ENCODE measurements at regions not wholly inside any gene's neighbourhood (a gene's known extent, or its start where the extent isn't known, plus 50 kb on each side); places are given as distances from the start of the nearest gene placed in this dataset.

GRCh38 chr7:116377721-116378120, 121.8 kb upstream of the CAV2 start:
- H3K27me3 Mint-ChIP-seq = no peaks in the 10 kb centered on the region
- DNase-seq (ENCODE audit: low spot score, unreplicated experiment) = no peak
- TF ChIP-seq CTCF (IDR thresholded peaks at IDR 0.05; ENCODE audit: unreplicated experiment) = no peak
- peaks cover 7% of the 10 kb centered on the region for H3K9me3 Mint-ChIP-seq (ENCODE audit: low read depth)
- H3K27ac Mint-ChIP-seq = no peak overlapping the region
- H3K4me3 Mint-ChIP-seq (ENCODE audit: low read depth) = no peak overlapping the region
- no peaks in the 10 kb centered on the region for H3K36me3 Mint-ChIP-seq (ENCODE audit: insufficient read depth)
- no peaks in the 10 kb centered on the region for H3K4me1 Mint-ChIP-seq (ENCODE audit: low read depth)

- H3K27ac Mint-ChIP-seq = no peak overlapping the region
- H3K36me3 Mint-ChIP-seq (ENCODE audit: insufficient read depth) = no peaks in the 10 kb centered on the region
- H3K9me3 Mint-ChIP-seq (ENCODE audit: low read depth) = peaks cover 2% of the 10 kb centered on the region
- no peak overlapping the region for H3K4me3 Mint-ChIP-seq (ENCODE audit: low read depth)
- no peak for TF ChIP-seq CTCF (IDR thresholded peaks at IDR 0.05; ENCODE audit: unreplicated experiment)
- no peak for DNase-seq (ENCODE audit: low spot score, unreplicated experiment)
- H3K27me3 Mint-ChIP-seq = no peaks in the 10 kb centered on the region
- H3K4me1 Mint-ChIP-seq (ENCODE audit: low read depth) = peaks cover 6% of the 10 kb centered on the region
Observed at GRCh38 chr7:116380025-116380424, 119.5 kb upstream of the CAV2 start.

- DNase-seq (ENCODE audit: low spot score, unreplicated experiment) = no peak
- Mint-ChIP-seq H3K4me1 (ENCODE audit: low read depth) (peaks cover 6% of the 10 kb centered on the region), H3K9me3 (ENCODE audit: low read depth) (peaks cover 2% of the 10 kb centered on the region), H3K27ac (no peak overlapping the region), H3K27me3 (no peaks in the 10 kb centered on the region), H3K4me3 (ENCODE audit: low read depth) (no peak overlapping the region), H3K36me3 (ENCODE audit: insufficient read depth) (no peaks in the 10 kb centered on the region)
- no peak for TF ChIP-seq CTCF (IDR thresholded peaks at IDR 0.05; ENCODE audit: unreplicated experiment)
Observed at GRCh38 chr7:116382375-116382774, 117.2 kb upstream of the CAV2 start.

- no peak for TF ChIP-seq CTCF (IDR thresholded peaks at IDR 0.05; ENCODE audit: unreplicated experiment)
- no peak overlapping the region for H3K4me3 Mint-ChIP-seq (ENCODE audit: low read depth)
- H3K4me1 Mint-ChIP-seq (ENCODE audit: low read depth) = peaks cover 6% of the 10 kb centered on the region
- H3K27me3 Mint-ChIP-seq = no peaks in the 10 kb centered on the region
- no peak overlapping the region for H3K27ac Mint-ChIP-seq
- no peak for DNase-seq (ENCODE audit: low spot score, unreplicated experiment)
- no peaks in the 10 kb centered on the region for H3K9me3 Mint-ChIP-seq (ENCODE audit: low read depth)
- H3K36me3 Mint-ChIP-seq (ENCODE audit: insufficient read depth) = no peaks in the 10 kb centered on the region
Observed at GRCh38 chr7:116384936-116385635, 114.5 kb upstream of the CAV2 start.

GRCh38 chr7:116386674-116387073, 112.9 kb upstream of the CAV2 start:
- Mint-ChIP-seq H3K27me3 (no peaks in the 10 kb centered on the region), H3K4me1 (ENCODE audit: low read depth) (peaks cover 6% of the 10 kb centered on the region), H3K36me3 (ENCODE audit: insufficient read depth) (no peaks in the 10 kb centered on the region), H3K27ac (no peak overlapping the region), H3K9me3 (ENCODE audit: low read depth) (no peaks in the 10 kb centered on the region), H3K4me3 (ENCODE audit: low read depth) (no peak overlapping the region)
- DNase-seq (ENCODE audit: low spot score, unreplicated experiment) = no peak
- no peak for TF ChIP-seq CTCF (IDR thresholded peaks at IDR 0.05; ENCODE audit: unreplicated experiment)
